GM12878 (cell line): ENCODE measurements at regions not wholly inside any gene's neighbourhood (a gene's known extent, or its start where the extent isn't known, plus 50 kb on each side); places are given as distances from the start of the nearest gene placed in this dataset.

Experiments
- BACH1 ChIP-seq: fragments of 450-650 bp; IDR thresholded peaks from 2 replicates; pipeline ENCODE4 v1.6.1; 2017; ENCODE audit warnings: mild to moderate bottlenecking, borderline replicate concordance
- BHLHE40 ChIP-seq, 2 experiments: fragments of 450-650 bp in 1 of 2; IDR thresholded peaks; 2 replicates each; pipeline ENCODE4 v1.6.1; 2011 to 2017; ENCODE audit warnings: low read depth in 2 of 2, borderline replicate concordance in 1 of 2, improper control_type of control experiment in 1 of 2, low read length in 1 of 2, mild to moderate bottlenecking in 1 of 2
- CBFB ChIP-seq: IDR thresholded peaks from 2 replicates; pipeline ENCODE4 v1.6.1; 2016; ENCODE audit warnings: antibody characterized with exemption, low read depth
- CEBPZ ChIP-seq: fragments of 150-350 bp; IDR thresholded peaks from 2 replicates; pipeline ENCODE4 v1.6.1; 2016; ENCODE audit warnings: low read depth, low read length
- HCFC1 ChIP-seq: fragments of 150-350 bp; IDR thresholded peaks from 2 replicates; pipeline ENCODE4 v1.6.1; 2014; ENCODE audit warnings: low read length
- JUND ChIP-seq: IDR thresholded peaks from 2 replicates; pipeline ENCODE4 v1.6.1; 2012; ENCODE audit warnings: low read depth, mild to moderate bottlenecking, low read length, improper control_type of control experiment, moderate library complexity
- LARP7 ChIP-seq: fragments of 450-650 bp; IDR thresholded peaks from 2 replicates; pipeline ENCODE4 v1.6.1; 2017; ENCODE audit warnings: mild to moderate bottlenecking
- NFXL1 ChIP-seq: fragments of 450-650 bp; IDR thresholded peaks from 2 replicates; pipeline ENCODE4 v1.6.1; 2017; ENCODE audit warnings: antibody characterized with exemption, mild to moderate bottlenecking, borderline replicate concordance
- RCOR1 ChIP-seq: conservative IDR thresholded peaks from 2 replicates; pipeline ENCODE4 v1.6.1; 2012; ENCODE audit warnings: low read depth, low read length, improper control_type of control experiment
- RELB ChIP-seq: fragments of 450-650 bp; IDR thresholded peaks from 2 replicates; pipeline ENCODE4 v1.6.1; 2017; ENCODE audit warnings: low read depth, mild to moderate bottlenecking, moderate library complexity
- SPI1 ChIP-seq: IDR thresholded peaks from 2 replicates; pipeline ENCODE4 v1.6.1; 2011; ENCODE audit warnings: low read depth, mild to moderate bottlenecking, low read length, moderate library complexity, borderline replicate concordance; ENCODE audit not compliant: insufficient read depth
- ZNF217 ChIP-seq: fragments of 450-650 bp; IDR thresholded peaks from 2 replicates; pipeline ENCODE4 v1.6.1; 2017; ENCODE audit warnings: antibody characterized with exemption, mild to moderate bottlenecking

- TF ChIP-seq CEBPZ (no peak), ZNF217 (no peak), RCOR1 (no peak), JUND (no peak), RELB (no peak), BHLHE40 (IDR thresholded peaks at IDR 0.05; ENCODE audit: borderline replicate concordance in 1 of 2, low read depth in 2 of 2, low read length in 1 of 2) (no peak), LARP7 (no peak), HCFC1 (no peak), SPI1 (no peak), BACH1 (no peak), NFXL1 (no peak), CBFB (no peak)
Measured at GRCh38 chr22:49687786-49688515, 139.7 kb downstream of the BRD1 start (continued).
